H1 (cell line): ENCODE measurements at regions not wholly inside any gene's neighbourhood (a gene's known extent, or its start where the extent isn't known, plus 50 kb on each side); places are given as distances from the start of the nearest gene placed in this dataset.

ENCODE experiments used
- RFX5 ChIP-seq: IDR thresholded peaks from 2 replicates; pipeline ENCODE4 v1.6.1; 2011; ENCODE audit warnings: low read depth, low read length, improper control_type of control experiment, borderline replicate concordance

DNA sequence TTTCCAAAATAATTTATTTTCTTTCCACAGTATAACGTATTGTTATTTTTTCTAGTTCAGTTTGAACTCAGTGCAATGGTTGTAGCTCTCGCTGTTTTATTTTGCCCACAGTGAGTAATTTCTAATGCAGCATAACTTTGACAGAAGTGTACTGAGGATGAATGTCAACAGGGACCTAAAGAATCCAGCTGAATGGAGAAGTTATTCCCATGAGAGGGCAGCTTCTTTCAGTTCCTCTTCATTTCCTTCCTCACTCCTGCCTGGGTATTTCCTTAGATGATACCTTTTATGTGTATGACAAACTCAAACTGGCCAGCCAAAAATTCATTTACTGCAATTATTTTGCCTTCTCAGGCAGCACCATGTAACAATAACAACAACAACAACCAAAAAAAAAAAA, 1223.1 kb upstream of the ZEB2 start (continued):
- no peak for TF ChIP-seq RFX5
- TF ChIP-seq, all 59 proteins: peak for 0
